OCI-LY1 (cell line): ENCODE measurements at regions not wholly inside any gene's neighbourhood (a gene's known extent, or its start where the extent isn't known, plus 50 kb on each side); places are given as distances from the start of the nearest gene placed in this dataset.

ENCODE experiments used
- H2AFZ ChIP-seq: fragments of 200-600 bp; sonication (generic), shearing (Covaris generic); 2 replicates; pipeline ENCODE4 v1.6.0; 2014; ENCODE audit warnings: antibody characterized with exemption, mild to moderate bottlenecking, low read length
- H3F3A ChIP-seq: fragments of 200-600 bp; sonication (generic), shearing (Covaris generic); 2 replicates; pipeline ENCODE4 v1.6.0; 2014; ENCODE audit warnings: mild to moderate bottlenecking, antibody characterized with exemption, low read length, moderate library complexity; ENCODE audit not compliant: insufficient read depth
- H3K27ac ChIP-seq: fragments of 200-600 bp; sonication (generic); 2 replicates; pipeline ENCODE4 v1.5.1; 2014; ENCODE audit warnings: low read length, mixed run types, mild to moderate bottlenecking, low read depth; ENCODE audit not compliant: poor library complexity, severe bottlenecking
- H3K27me3 ChIP-seq: fragments of 200-600 bp; sonication (generic); 2 replicates; pipeline ENCODE4 v1.6.0; 2014; ENCODE audit warnings: antibody characterized with exemption, mild to moderate bottlenecking, low read length, moderate library complexity; ENCODE audit not compliant: insufficient read depth
- H3K36me3 ChIP-seq: fragments of 200-600 bp; sonication (generic); 2 replicates; pipeline ENCODE4 v1.6.1; 2014; ENCODE audit warnings: mild to moderate bottlenecking, antibody characterized with exemption, low read length, moderate library complexity, mixed read lengths; ENCODE audit not compliant: insufficient read depth
- H3K4me1 ChIP-seq: fragments of 200-600 bp; sonication (generic); 2 replicates; pipeline ENCODE4 v1.5.1; 2014; ENCODE audit warnings: mild to moderate bottlenecking, low read length, moderate library complexity; ENCODE audit not compliant: insufficient read depth, severe bottlenecking
- H3K4me2 ChIP-seq: fragments of 200-600 bp; sonication (generic), shearing (Covaris generic); 2 replicates; pipeline ENCODE4 v1.6.1; 2014; ENCODE audit warnings: low read length
- H3K4me3 ChIP-seq: fragments of 200-600 bp; sonication (generic); 2 replicates; pipeline ENCODE4 v1.5.1; 2014; ENCODE audit warnings: low read length, low read depth, mild to moderate bottlenecking, mixed read lengths; ENCODE audit not compliant: poor library complexity, severe bottlenecking
- H3K79me2 ChIP-seq: fragments of 200-600 bp; shearing (Covaris generic); 2 replicates; pipeline ENCODE4 v1.6.1; 2016; ENCODE audit warnings: mixed run types, low read length, mixed read lengths; ENCODE audit not compliant: insufficient read depth
- H3K9ac ChIP-seq: fragments of 200-600 bp; sonication (generic), shearing (Covaris generic); 2 replicates; pipeline ENCODE4 v1.6.1; 2014; ENCODE audit warnings: mild to moderate bottlenecking, low read length, mixed read lengths
- H3K9me2 ChIP-seq: fragments of 200-600 bp; sonication (generic), shearing (Covaris generic); 2 replicates; pipeline ENCODE4 v1.6.1; 2014; ENCODE audit warnings: low read depth, mild to moderate bottlenecking, low read length, mixed read lengths
- H3K9me3 ChIP-seq: fragments of 200-600 bp; shearing (Covaris generic); 2 replicates; pipeline ENCODE4 v1.6.1; 2014; ENCODE audit warnings: low read length, mixed read lengths
- H4K20me1 ChIP-seq: fragments of 200-600 bp; sonication (generic), shearing (Covaris generic); 2 replicates; pipeline ENCODE4 v1.6.0; 2016; ENCODE audit warnings: mild to moderate bottlenecking, low read length; ENCODE audit not compliant: insufficient read depth
- CTCF ChIP-seq: fragments of 200-600 bp; sonication (generic), shearing (Covaris generic); IDR thresholded peaks from 2 replicates; pipeline ENCODE4 v1.5.1; 2017; ENCODE audit warnings: mild to moderate bottlenecking, antibody characterized with exemption, low read length, moderate library complexity, mixed read lengths
- EZH2 ChIP-seq: fragments of 200-600 bp; sonication (generic), shearing (Covaris generic); IDR thresholded peaks from 2 replicates; pipeline ENCODE4 v1.8.0; 2017; ENCODE audit warnings: borderline replicate concordance, mixed run types, mild to moderate bottlenecking, antibody characterized with exemption, low read length, moderate library complexity, mixed read lengths

- H3K36me3 ChIP-seq, result no peaks in the 10 kb centered on the region
- no peaks in the 10 kb centered on the region for H3K27me3 ChIP-seq
- TF ChIP-seq EZH2 (no peak), CTCF (no peak)
- H3K4me1 ChIP-seq, result peaks cover 24% of the 10 kb centered on the region
- H3K9me3 ChIP-seq, result 0 out of 2 replicates have a peak, but pooled peaks cover 5% of the 10 kb centered on the region
- H2AFZ ChIP-seq, result no peak overlapping the region
- no peak overlapping the region for H3K27ac ChIP-seq
- no peaks in the 10 kb centered on the region for H3F3A ChIP-seq
- no peak overlapping the region for H3K9ac ChIP-seq
- no peaks in the 10 kb centered on the region for H4K20me1 ChIP-seq
- no peaks in the 10 kb centered on the region for H3K79me2 ChIP-seq
- H3K4me3 ChIP-seq, result no peak overlapping the region
- no peaks in the 10 kb centered on the region for H3K9me2 ChIP-seq
- H3K4me2 ChIP-seq, result no peak overlapping the region
These were observed 123.1 kb upstream of the RUNX1 start for GRCh38 chr21:35172231-35172630.

- no peaks in the 10 kb centered on the region for H3K36me3 ChIP-seq
- no peak overlapping the region for H2AFZ ChIP-seq
- H3K4me3 ChIP-seq, result no peak overlapping the region
- H3K4me1 ChIP-seq, result peaks cover 24% of the 10 kb centered on the region
- TF ChIP-seq CTCF, result no peak
- TF ChIP-seq EZH2, result no peak
- H4K20me1 ChIP-seq, result no peaks in the 10 kb centered on the region
- H3K27me3 ChIP-seq, result no peaks in the 10 kb centered on the region
- no peak overlapping the region for H3K9ac ChIP-seq
- H3K79me2 ChIP-seq, result no peaks in the 10 kb centered on the region
- no peak overlapping the region for H3K4me2 ChIP-seq
- H3K27ac ChIP-seq, result no peak overlapping the region
- H3K9me2 ChIP-seq, result no peaks in the 10 kb centered on the region
- no peaks in the 10 kb centered on the region for H3F3A ChIP-seq
- H3K9me3 ChIP-seq, result 0 out of 2 replicates have a peak, but pooled peaks cover 5% of the 10 kb centered on the region
These were observed 122.3 kb upstream of the RUNX1 start for GRCh38 chr21:35171385-35171784.

GRCh38 chr21:35170818-35171217 lies 121.7 kb upstream of the RUNX1 start:
- no peak overlapping the region; the same call in 1 of the 2 replicates for H3K9ac ChIP-seq
- H3K27me3 ChIP-seq, result no peaks in the 10 kb centered on the region
- H3K4me1 ChIP-seq, result peaks cover 24% of the 10 kb centered on the region
- H2AFZ ChIP-seq, result no peak overlapping the region
- H3K4me2 ChIP-seq, result peak overlapping the region; percentile 40; the same call in 1 of the 2 replicates
- no peaks in the 10 kb centered on the region for H4K20me1 ChIP-seq
- H3K9me2 ChIP-seq, result no peaks in the 10 kb centered on the region
- H3F3A ChIP-seq, result no peaks in the 10 kb centered on the region
- H3K27ac ChIP-seq, result peak overlapping the region; percentile 42
- 0 out of 2 replicates have a peak, but pooled peaks cover 5% of the 10 kb centered on the region for H3K9me3 ChIP-seq
- H3K4me3 ChIP-seq, result no peak overlapping the region
- H3K79me2 ChIP-seq, result no peaks in the 10 kb centered on the region
- TF ChIP-seq CTCF (no peak), EZH2 (no peak)
- no peaks in the 10 kb centered on the region for H3K36me3 ChIP-seq
